IMR-90 (cell line): ENCODE measurements at regions not wholly inside any gene's neighbourhood (a gene's known extent, or its start where the extent isn't known, plus 50 kb on each side); places are given as distances from the start of the nearest gene placed in this dataset.

ENCODE experiments used
- ATAC-seq: fragments of 200-7000 bp; cut with Tn5 transposase; 2 replicates; pipeline ENCODE4 v1.9.1; 2020; ENCODE audit warnings: low read depth, mild to moderate bottlenecking, moderate library complexity
- BruUV-seq: library from RNA; stranded (reverse); fragments of 400-500 nt; replicated peaks from 2 replicates; lab custom pipeline; 2021; lab: Mats Ljungman, UMichigan
- CTCF ChIA-PET: fragments of 300-600 bp; formaldehyde crosslinking; extraction: SDS; loops from one replicate; lab custom pipeline; 2021; ENCODE audit warnings: antibody characterized with exemption; lab: Yijun Ruan, JAX
- POLR2A ChIA-PET: fragments of 300-600 bp; sonication (Branson Sonifier 250); formaldehyde crosslinking; loops from one replicate; lab custom pipeline; 2022; ENCODE audit warnings: antibody characterized with exemption; ENCODE audit not compliant: unreplicated experiment; lab: Charles Lee
- DNase-seq: peaks from one replicate; pipeline ENCODE4 v3.0.0; 2013
- H2AFZ ChIP-seq: replicated peaks from 2 replicates; pipeline ENCODE3; 2013; ENCODE audit warnings: low read length, mild to moderate bottlenecking; ENCODE audit not compliant: poor library complexity
- H2AK5ac ChIP-seq: 2 replicates; pipeline ENCODE4 v1.6.1; 2013; ENCODE audit warnings: low read depth, low read length, inconsistent platforms
- H2AK9ac ChIP-seq: replicated peaks from 2 replicates; pipeline ENCODE3; 2013; ENCODE audit warnings: mild to moderate bottlenecking, low read depth, low read length, moderate library complexity; ENCODE audit not compliant: poor library complexity
- H2BK120ac ChIP-seq: 2 replicates; pipeline ENCODE4 v1.6.1; 2013; ENCODE audit warnings: low read depth, low read length, inconsistent platforms
- H2BK15ac ChIP-seq: 3 replicates; pipeline ENCODE4 v1.6.1; 2013; ENCODE audit warnings: low read depth, low read length, inconsistent platforms
- H2BK20ac ChIP-seq: 2 replicates; pipeline ENCODE4 v1.6.1; 2013; ENCODE audit warnings: low read depth, mild to moderate bottlenecking, inconsistent platforms, low read length, moderate library complexity
- H2BK5ac ChIP-seq: 2 replicates; pipeline ENCODE4 v1.6.1; 2013; ENCODE audit warnings: mild to moderate bottlenecking, low read depth, low read length, inconsistent platforms; ENCODE audit not compliant: poor library complexity, severe bottlenecking
- H3K14ac ChIP-seq: replicated peaks from 2 replicates; pipeline ENCODE4 v1.6.1; 2013; ENCODE audit warnings: low read depth, low read length, inconsistent platforms
- H3K18ac ChIP-seq: 2 replicates; pipeline ENCODE4 v1.6.1; 2013; ENCODE audit warnings: low read depth, low read length, control low read depth
- H3K23ac ChIP-seq: 2 replicates; pipeline ENCODE4 v1.6.1; 2013; ENCODE audit warnings: low read depth, low read length, inconsistent platforms
- H3K27ac ChIP-seq: 2 replicates; pipeline ENCODE4 v1.5.1; 2013; ENCODE audit warnings: mild to moderate bottlenecking, control low read depth, low read length; ENCODE audit not compliant: insufficient read depth
- H3K27me3 ChIP-seq: 2 replicates; pipeline ENCODE4 v1.6.1; 2013; ENCODE audit warnings: low read length; ENCODE audit not compliant: control insufficient read depth, insufficient read depth
- H3K36me3 ChIP-seq: 2 replicates; pipeline ENCODE4 v1.6.1; 2013; ENCODE audit warnings: low read length, mixed read lengths; ENCODE audit not compliant: control insufficient read depth, insufficient read depth
- H3K4ac ChIP-seq: 2 replicates; pipeline ENCODE4 v1.6.1; 2013; ENCODE audit warnings: low read depth, low read length, inconsistent platforms
- H3K4me1 ChIP-seq: 2 replicates; pipeline ENCODE4 v1.6.1; 2013; ENCODE audit warnings: low read length, mixed read lengths; ENCODE audit not compliant: control insufficient read depth, insufficient read depth
- H3K4me2 ChIP-seq: 2 replicates; pipeline ENCODE4 v1.6.1; 2013; ENCODE audit warnings: low read depth, mild to moderate bottlenecking, control low read depth, low read length, moderate library complexity
- H3K4me3 ChIP-seq: 2 replicates; pipeline ENCODE4 v1.5.1; 2013; ENCODE audit warnings: low read depth, mild to moderate bottlenecking, control low read depth, low read length, moderate library complexity; ENCODE audit not compliant: insufficient read depth
- H3K56ac ChIP-seq: 2 replicates; pipeline ENCODE4 v1.6.1; 2013; ENCODE audit warnings: low read length, inconsistent platforms; ENCODE audit not compliant: insufficient read depth; ENCODE audit errors: extremely low read depth
- H3K79me1 ChIP-seq, 2 experiments: 2 replicates each; pipeline ENCODE4 v1.6.1; 2013; ENCODE audit warnings: low read length in 2 of 2, inconsistent platforms in 1 of 2, low read depth in 1 of 2
- H3K9ac ChIP-seq: 2 replicates; pipeline ENCODE4 v1.6.1; 2013; ENCODE audit warnings: low read depth, low read length, control low read depth
- H3K9me1 ChIP-seq: 2 replicates; pipeline ENCODE4 v1.6.1; 2013; ENCODE audit warnings: low read length, inconsistent platforms; ENCODE audit not compliant: insufficient read depth
- H3K9me3 ChIP-seq: 2 replicates; pipeline ENCODE4 v1.6.1; 2013; ENCODE audit warnings: low read length; ENCODE audit not compliant: control insufficient read depth, insufficient read depth
- H4K20me1 ChIP-seq: 2 replicates; pipeline ENCODE4 v1.6.1; 2013; ENCODE audit warnings: low read length, inconsistent platforms; ENCODE audit not compliant: insufficient read depth
- H4K5ac ChIP-seq: 2 replicates; pipeline ENCODE4 v1.6.1; 2013; ENCODE audit warnings: mild to moderate bottlenecking, low read depth, low read length, control low read depth
- H4K8ac ChIP-seq, 2 experiments: 2 replicates each; pipeline ENCODE4 v1.6.1; 2013; ENCODE audit warnings: low read depth in 2 of 2, low read length in 2 of 2, control low read depth in 1 of 2, inconsistent platforms in 1 of 2
- H4K91ac ChIP-seq: 2 replicates; pipeline ENCODE4 v1.6.1; 2013; ENCODE audit warnings: low read depth, low read length, inconsistent platforms; ENCODE audit not compliant: insufficient read depth
- BHLHE40 ChIP-seq: fragments of 150-350 bp; IDR thresholded peaks from 2 replicates; pipeline ENCODE4 v1.6.1; 2016; ENCODE audit warnings: mild to moderate bottlenecking, low read depth, low read length
- CTCF ChIP-seq: conservative IDR thresholded peaks from 2 replicates; pipeline ENCODE4 v1.5.1; 2012; ENCODE audit warnings: mild to moderate bottlenecking, low read depth, low read length, improper control_type of control experiment
- NFE2L2 ChIP-seq: fragments of 150-350 bp; IDR thresholded peaks from 2 replicates; pipeline ENCODE4 v1.6.1; 2016; ENCODE audit warnings: low read depth, mild to moderate bottlenecking, low read length
- USF2 ChIP-seq: fragments of 150-350 bp; IDR thresholded peaks from 2 replicates; pipeline ENCODE4 v1.6.1; 2017; ENCODE audit warnings: mild to moderate bottlenecking, antibody characterized with exemption, low read length, low read depth
- WGBS, 2 experiments: methylation state at CpG; one replicate each; pipeline versions ENCODE4 v1.1.5 to v1.1.7; 2013; ENCODE audit warnings: missing lambda C conversion rate in 2 of 2; ENCODE audit not compliant: insufficient read length in 1 of 2; ENCODE audit errors: extremely low coverage in 2 of 2; 5-methylcytosine and 5-hydroxymethylcytosine counted together
- dilution Hi-C: fragments of 300-500 bp; cut with HindIII; formaldehyde crosslinking; loops from one replicate; pipeline ENCODE4 v1.14.3; 2018; ENCODE audit warnings: low sequenced_read_pairs; ENCODE audit not compliant: unreplicated experiment
- in situ Hi-C: fragments of 300-500 bp; cut with MboI; formaldehyde crosslinking; loops from 3 replicates; pipeline ENCODE4 v1.14.3; 2019; ENCODE audit warnings: low sequenced_read_pairs, inconsistent platforms, mixed read lengths
- intact Hi-C: fragments of 100-400 bp; cut with micrococcal nuclease; formaldehyde crosslinking; loops from 2 replicates; pipeline ENCODE4 v1.10.0; 2022

GRCh38 chr18:78021196-78021595 lies 771.5 kb downstream of the GALR1 start:
- no CpG with 5 or more reads among the region's 3 CpGs for WGBS, 2 experiments
- peaks cover 21% of the 10 kb centered on the region for H3K9me3 ChIP-seq
- no peak for TF ChIP-seq USF2
- TF ChIP-seq BHLHE40, result no peak
- TF ChIP-seq NFE2L2, result no peak
- no peak for TF ChIP-seq CTCF
- no peak overlapping the region for H3K9ac ChIP-seq
- H2AFZ ChIP-seq, result no peak overlapping the region
- no peak overlapping the region for H2AK9ac ChIP-seq
- no peak overlapping the region for H4K5ac ChIP-seq
- H2BK5ac ChIP-seq, result no peak overlapping the region
- CTCF ChIA-PET, result no interaction called here
- DNase-seq (no peak), ATAC-seq (no peak)
- H3K56ac ChIP-seq, result no peak overlapping the region
- no peak overlapping the region for H2BK120ac ChIP-seq
- H3K4me2 ChIP-seq, result no peak overlapping the region
- H2AK5ac ChIP-seq, result no peak overlapping the region
- H3K18ac ChIP-seq, result no peak overlapping the region
- intact Hi-C loops, result no loop called here
- no peaks in the 10 kb centered on the region for H3K79me1 ChIP-seq
- no peak overlapping the region for H3K27ac ChIP-seq
- no peak overlapping the region for H3K4ac ChIP-seq
- no peak overlapping the region for H4K8ac ChIP-seq
- H2BK15ac ChIP-seq, result no peak overlapping the region
- no peak overlapping the region for H2BK20ac ChIP-seq
- dilution Hi-C loops, result no loop called here
- no peaks in the 10 kb centered on the region for H3K27me3 ChIP-seq
- H4K91ac ChIP-seq, result no peak overlapping the region
- no peak overlapping the region for H3K23ac ChIP-seq
- H3K36me3 ChIP-seq, result no peaks in the 10 kb centered on the region
- no TSS peak for BruUV-seq
- H3K14ac ChIP-seq, result no peak overlapping the region
- no peaks in the 10 kb centered on the region for H3K9me1 ChIP-seq
- H3K4me1 ChIP-seq, result no peaks in the 10 kb centered on the region
- POLR2A ChIA-PET, result no interaction called here
- H3K4me3 ChIP-seq, result no peak overlapping the region
- no peaks in the 10 kb centered on the region for H4K20me1 ChIP-seq
- in situ Hi-C loops, result no loop called here
